Activated CD4-positive, alpha-beta T cell treated with anti-CD3 and anti-CD28 coated beads for 4 hours (primary cell): ENCODE measurements at regions not wholly inside any gene's neighbourhood (a gene's known extent, or its start where the extent isn't known, plus 50 kb on each side); places are given as distances from the start of the nearest gene placed in this dataset.
"Not testable (repeated sequence)": the region's sequence is repeated elsewhere in the genome, so short reads cannot be mapped to it uniquely, and the experiment has no call there.

Source experiments
- DNase-seq, 2 donors: peaks; one replicate each; pipeline ENCODE4 v3.0.0-alpha.2; 2020

GRCh38 chr16:46386805-46387620, 234.2 kb downstream of the SHCBP1 start:
- DNase-seq: peak; percentile 47 to 53

DNA sequence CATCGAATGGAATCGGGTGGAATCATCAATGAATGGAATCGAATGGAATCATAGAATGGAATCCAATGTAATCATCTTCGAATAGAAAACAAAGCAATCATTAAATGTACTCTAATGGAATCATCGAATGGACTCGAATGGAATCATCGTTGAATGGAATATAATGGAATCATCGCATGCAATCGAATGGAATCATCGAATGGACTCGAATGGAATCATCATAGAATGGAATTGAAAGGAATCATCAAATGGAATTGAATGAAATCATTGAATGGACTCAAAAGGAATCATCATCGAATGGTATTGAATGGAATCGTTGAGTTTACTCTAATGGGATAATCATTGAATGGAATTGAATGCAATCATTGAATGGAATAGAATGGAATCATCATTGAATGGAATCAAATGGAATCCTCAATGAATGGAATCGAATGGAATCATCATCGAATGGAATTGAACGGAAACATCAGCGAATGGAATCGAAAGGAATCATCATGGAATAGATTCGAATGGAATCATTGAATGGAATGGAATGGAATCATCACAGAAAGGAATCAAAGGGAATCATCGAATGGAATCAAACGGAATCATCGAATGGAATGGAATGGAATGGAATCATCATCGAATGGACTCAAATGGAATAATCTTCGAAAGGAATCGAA, 234.9 kb downstream of the SHCBP1 start:
- peak; percentile 25 to 34 for DNase-seq

DNA sequence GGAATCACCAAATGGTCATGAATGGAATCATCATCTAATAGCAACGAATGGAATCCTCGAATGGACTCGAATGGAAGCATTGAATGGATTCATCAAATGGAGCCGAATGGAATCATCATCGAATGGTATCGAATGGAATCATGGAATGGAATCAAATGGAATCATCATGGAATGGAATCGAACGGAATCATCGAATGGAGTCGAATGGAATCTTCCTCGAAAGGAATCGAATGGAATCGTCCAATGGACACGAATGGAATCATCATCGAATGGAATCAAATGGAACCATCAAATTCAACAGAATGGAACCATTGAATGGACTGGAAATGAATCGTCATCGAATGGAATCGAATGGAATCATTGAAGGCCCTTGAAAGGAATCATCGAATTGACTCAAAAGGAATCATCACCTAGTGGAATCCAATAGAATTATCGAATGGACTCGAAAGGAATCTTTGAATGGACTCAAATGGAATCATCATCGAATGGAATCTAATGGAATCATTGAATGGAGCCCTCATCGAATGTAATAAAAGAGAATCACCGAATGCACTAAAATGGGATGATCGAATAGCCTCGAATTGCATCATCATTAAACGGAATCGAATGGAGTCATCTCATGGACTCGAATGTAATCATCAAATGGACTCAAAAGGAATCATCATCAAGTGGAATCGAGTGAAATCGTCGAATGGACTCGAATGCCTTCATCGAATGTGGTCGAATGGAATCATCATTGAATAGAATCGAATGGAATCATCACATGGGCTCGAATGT, 236.7 kb downstream of the SHCBP1 start:
- not testable (repeated sequence) for DNase-seq

GRCh38 chr16:46383581-46383980, 237.6 kb downstream of the SHCBP1 start:
- DNase-seq: not testable (repeated sequence)

DNA sequence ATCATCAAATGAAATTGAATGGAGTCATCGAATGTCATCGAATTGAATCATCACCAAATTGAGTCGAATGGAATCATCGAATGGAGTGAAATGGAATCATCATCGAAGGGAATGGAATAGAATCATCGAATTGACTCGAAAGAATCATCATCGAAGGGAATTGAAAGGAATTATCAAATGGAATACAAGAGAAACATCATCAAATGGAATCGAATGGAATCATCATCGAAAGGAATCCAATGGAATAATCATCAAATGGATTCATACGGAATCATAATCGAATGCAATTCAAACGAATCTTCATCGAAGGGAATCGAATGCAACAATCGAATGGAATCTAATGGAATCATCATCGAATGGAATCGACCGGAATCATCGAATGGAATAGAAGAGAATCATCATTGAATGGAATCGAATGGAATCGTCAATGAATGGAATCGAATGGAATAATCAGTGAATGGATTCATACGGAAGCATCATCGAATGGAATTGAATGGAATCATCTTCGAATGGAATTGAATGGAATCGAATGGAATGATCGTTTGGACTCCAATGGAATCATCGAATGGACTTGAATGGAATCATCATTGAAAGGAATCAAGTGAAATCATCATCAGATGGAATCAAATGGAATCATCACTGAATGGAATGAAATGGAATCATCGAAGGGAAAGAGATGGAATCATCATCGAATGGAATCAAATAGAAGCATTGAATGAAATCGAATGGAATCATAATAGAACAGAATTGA, 238.2 kb downstream of the SHCBP1 start:
- not testable (repeated sequence) for DNase-seq

- not testable (repeated sequence) for DNase-seq
Measured at GRCh38 chr16:46382079-46382478, 239.1 kb downstream of the SHCBP1 start.

DNA sequence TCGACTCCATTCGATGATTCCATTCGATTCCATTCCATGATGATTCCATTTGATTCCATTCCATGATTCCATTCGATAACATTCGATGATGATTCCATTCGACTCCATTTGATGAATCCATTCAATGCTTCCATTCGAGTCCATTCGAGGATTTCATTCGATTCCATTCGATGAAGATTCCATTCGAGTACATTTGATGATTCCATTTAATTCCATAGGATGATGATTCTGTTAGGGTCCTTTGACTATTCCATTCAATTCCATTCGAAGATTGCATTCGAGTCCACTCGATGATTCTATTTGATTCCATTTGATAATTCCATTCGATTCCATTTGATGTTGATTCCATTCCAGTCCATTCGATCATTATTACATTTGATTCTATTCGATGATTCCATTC, 239.8 kb downstream of the SHCBP1 start:
- not testable (repeated sequence) for DNase-seq
